ENCODE measurements at regions not wholly inside any gene's neighbourhood (a gene's known extent, or its start where the extent isn't known, plus 50 kb on each side); places are given as distances from the start of the nearest gene placed in this dataset.
A peak's percentile ranks its signal among the peaks of the same experiment; 100 is the strongest.

- Histone ChIP-seq H3K36me3 (ENCODE audit: control insufficient read depth, insufficient read depth, low read length) (peaks cover 3% of the 10 kb centered on the region), H3K4me3 (ENCODE audit: low read length) (peak overlapping the region; percentile 13), H3K27ac (ENCODE audit: low read depth, low read length) (no peak overlapping the region), H3K9ac (ENCODE audit: low read length) (no peak overlapping the region), H3K4me1 (ENCODE audit: control insufficient read depth, insufficient read depth, low read length) (peaks cover 3% of the 10 kb centered on the region), H3K27me3 (ENCODE audit: control insufficient read depth, insufficient read depth, low read length) (no peaks in the 10 kb centered on the region)
These were observed 319.8 kb downstream of the SEC14L1 start for GRCh38 chr17:77460514-77461046.

DNA sequence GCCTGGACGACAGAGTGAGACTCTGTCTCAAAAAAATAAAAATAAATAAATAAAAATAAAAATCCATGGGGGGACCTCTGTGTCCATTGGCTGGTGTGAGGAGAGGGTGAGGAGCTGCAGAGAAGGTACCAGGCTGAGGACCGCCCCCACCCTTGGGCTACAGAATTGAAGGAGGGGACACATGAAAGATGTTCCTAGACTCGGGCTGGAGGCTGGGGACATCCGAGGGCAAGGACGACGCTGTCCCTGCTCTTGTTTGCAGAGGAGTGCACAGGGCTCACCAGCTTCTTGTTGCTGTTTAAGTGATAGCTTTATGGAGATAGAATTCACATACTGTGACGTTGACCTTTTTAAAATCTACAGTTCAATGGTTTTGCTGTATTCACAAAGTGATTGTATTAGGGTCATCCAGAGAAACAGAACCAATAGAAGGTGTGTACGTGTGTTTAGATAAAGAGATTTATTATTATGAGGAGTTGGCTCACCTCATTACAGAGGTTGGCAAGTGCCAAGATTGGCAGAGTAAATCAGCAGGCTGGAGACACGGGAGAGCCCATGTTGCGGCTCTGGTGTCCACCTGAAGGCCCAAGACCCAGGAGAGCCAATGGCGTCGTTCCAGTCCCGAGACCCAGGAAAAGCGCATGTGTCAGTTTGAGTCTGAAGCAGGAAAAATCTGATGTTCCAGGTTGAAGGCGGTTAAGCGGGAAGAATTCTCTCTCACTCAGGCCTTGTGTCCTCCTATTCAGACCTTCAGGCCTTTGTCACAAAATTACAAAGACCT, 320.7 kb downstream of the SEC14L1 start:
- H3K4me1 ChIP-seq (ENCODE audit: control insufficient read depth, insufficient read depth, low read length): peaks cover 9% of the 10 kb centered on the region
- H3K9ac ChIP-seq (ENCODE audit: low read length): no peak overlapping the region
- no peaks in the 10 kb centered on the region for H3K36me3 ChIP-seq (ENCODE audit: control insufficient read depth, insufficient read depth, low read length)
- peak overlapping the region; percentile 20 for H3K4me3 ChIP-seq (ENCODE audit: low read length)
- no peaks in the 10 kb centered on the region for H3K27me3 ChIP-seq (ENCODE audit: control insufficient read depth, insufficient read depth, low read length)
- H3K27ac ChIP-seq (ENCODE audit: low read depth, low read length): no peak overlapping the region

- Histone ChIP-seq H3K4me3 (ENCODE audit: low read length) (no peak overlapping the region), H3K36me3 (ENCODE audit: control insufficient read depth, insufficient read depth, low read length) (no peaks in the 10 kb centered on the region), H3K4me1 (ENCODE audit: control insufficient read depth, insufficient read depth, low read length) (peaks cover 11% of the 10 kb centered on the region), H3K27ac (ENCODE audit: low read depth, low read length) (no peak overlapping the region), H3K27me3 (ENCODE audit: control insufficient read depth, insufficient read depth, low read length) (no peaks in the 10 kb centered on the region), H3K9ac (ENCODE audit: low read length) (no peak overlapping the region)
These were observed 321.3 kb downstream of the SEC14L1 start for GRCh38 chr17:77462090-77462489.

GRCh38 chr17:77462553-77463497, 322.1 kb downstream of the SEC14L1 start:
- H3K27ac ChIP-seq (ENCODE audit: low read depth, low read length): no peak overlapping the region
- no peaks in the 10 kb centered on the region for H3K36me3 ChIP-seq (ENCODE audit: control insufficient read depth, insufficient read depth, low read length)
- no peaks in the 10 kb centered on the region for H3K27me3 ChIP-seq (ENCODE audit: control insufficient read depth, insufficient read depth, low read length)
- no peak overlapping the region for H3K9ac ChIP-seq (ENCODE audit: low read length)
- H3K4me3 ChIP-seq (ENCODE audit: low read length): no peak overlapping the region
- H3K4me1 ChIP-seq (ENCODE audit: control insufficient read depth, insufficient read depth, low read length): peaks cover 11% of the 10 kb centered on the region

GRCh38 chr17:77464988-77465357, 324.2 kb downstream of the SEC14L1 start:
- Histone ChIP-seq H3K36me3 (ENCODE audit: control insufficient read depth, insufficient read depth, low read length) (no peaks in the 10 kb centered on the region), H3K4me3 (ENCODE audit: low read length) (no peak overlapping the region), H3K4me1 (ENCODE audit: control insufficient read depth, insufficient read depth, low read length) (peaks cover 11% of the 10 kb centered on the region), H3K9ac (ENCODE audit: low read length) (no peak overlapping the region), H3K27me3 (ENCODE audit: control insufficient read depth, insufficient read depth, low read length) (no peaks in the 10 kb centered on the region), H3K27ac (ENCODE audit: low read depth, low read length) (no peak overlapping the region)

- Histone ChIP-seq H3K36me3 (ENCODE audit: control insufficient read depth, insufficient read depth, low read length) (no peaks in the 10 kb centered on the region), H3K27ac (ENCODE audit: low read depth, low read length) (no peak overlapping the region), H3K4me3 (ENCODE audit: low read length) (no peak overlapping the region), H3K27me3 (ENCODE audit: control insufficient read depth, insufficient read depth, low read length) (no peaks in the 10 kb centered on the region), H3K9ac (ENCODE audit: low read length) (no peak overlapping the region), H3K4me1 (ENCODE audit: control insufficient read depth, insufficient read depth, low read length) (peaks cover 13% of the 10 kb centered on the region)
These were observed 324.7 kb downstream of the SEC14L1 start for GRCh38 chr17:77465358-77466041.

GRCh38 chr17:77466140-77466539, 325.4 kb downstream of the SEC14L1 start:
- no peaks in the 10 kb centered on the region for H3K27me3 ChIP-seq (ENCODE audit: control insufficient read depth, insufficient read depth, low read length)
- H3K9ac ChIP-seq (ENCODE audit: low read length): no peak overlapping the region
- H3K27ac ChIP-seq (ENCODE audit: low read depth, low read length): no peak overlapping the region
- no peak overlapping the region for H3K4me3 ChIP-seq (ENCODE audit: low read length)
- H3K4me1 ChIP-seq (ENCODE audit: control insufficient read depth, insufficient read depth, low read length): peaks cover 20% of the 10 kb centered on the region
- no peaks in the 10 kb centered on the region for H3K36me3 ChIP-seq (ENCODE audit: control insufficient read depth, insufficient read depth, low read length)

- Histone ChIP-seq H3K9ac (ENCODE audit: low read length) (no peak overlapping the region), H3K27ac (ENCODE audit: low read depth, low read length) (no peak overlapping the region), H3K27me3 (ENCODE audit: control insufficient read depth, insufficient read depth, low read length) (no peaks in the 10 kb centered on the region), H3K4me3 (ENCODE audit: low read length) (no peak overlapping the region), H3K36me3 (ENCODE audit: control insufficient read depth, insufficient read depth, low read length) (no peaks in the 10 kb centered on the region), H3K4me1 (ENCODE audit: control insufficient read depth, insufficient read depth, low read length) (peaks cover 23% of the 10 kb centered on the region)
These were observed 325.9 kb downstream of the SEC14L1 start for GRCh38 chr17:77466596-77467223.

DNA sequence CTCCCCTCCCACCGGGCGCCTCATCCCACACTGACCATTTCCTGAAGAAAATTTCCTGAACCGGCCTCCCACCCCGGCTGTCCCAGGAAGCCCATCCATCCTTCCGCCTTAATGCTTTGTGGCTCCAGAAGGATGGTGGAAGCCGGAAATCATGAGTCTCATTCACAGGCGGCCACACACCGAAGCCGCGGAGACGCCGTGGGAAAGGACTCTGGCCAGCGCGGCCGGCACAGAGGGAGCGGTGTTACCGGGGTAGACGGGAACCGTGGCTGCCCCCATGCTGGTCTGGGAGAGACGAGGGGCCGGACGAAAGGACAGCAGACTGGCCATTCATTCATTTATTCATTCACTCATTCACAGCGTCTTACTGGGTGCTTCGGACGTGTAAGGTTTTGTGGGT, 326.8 kb downstream of the SEC14L1 start:
- Histone ChIP-seq H3K9ac (ENCODE audit: low read length) (no peak overlapping the region), H3K27me3 (ENCODE audit: control insufficient read depth, insufficient read depth, low read length) (no peaks in the 10 kb centered on the region), H3K4me3 (ENCODE audit: low read length) (no peak overlapping the region), H3K4me1 (ENCODE audit: control insufficient read depth, insufficient read depth, low read length) (peaks cover 31% of the 10 kb centered on the region), H3K27ac (ENCODE audit: low read depth, low read length) (no peak overlapping the region), H3K36me3 (ENCODE audit: control insufficient read depth, insufficient read depth, low read length) (no peaks in the 10 kb centered on the region)

GRCh38 chr17:77468897-77469296, 328.1 kb downstream of the SEC14L1 start:
- no peaks in the 10 kb centered on the region for H3K36me3 ChIP-seq (ENCODE audit: control insufficient read depth, insufficient read depth, low read length)
- no peaks in the 10 kb centered on the region for H3K27me3 ChIP-seq (ENCODE audit: control insufficient read depth, insufficient read depth, low read length)
- peaks cover 39% of the 10 kb centered on the region for H3K4me1 ChIP-seq (ENCODE audit: control insufficient read depth, insufficient read depth, low read length)
- H3K9ac ChIP-seq (ENCODE audit: low read length): no peak overlapping the region
- no peak overlapping the region for H3K27ac ChIP-seq (ENCODE audit: low read depth, low read length)
- H3K4me3 ChIP-seq (ENCODE audit: low read length): no peak overlapping the region

GRCh38 chr17:77470330-77470786, 329.6 kb downstream of the SEC14L1 start:
- Histone ChIP-seq H3K27me3 (ENCODE audit: control insufficient read depth, insufficient read depth, low read length) (no peaks in the 10 kb centered on the region), H3K9ac (ENCODE audit: low read length) (no peak overlapping the region), H3K4me1 (ENCODE audit: control insufficient read depth, insufficient read depth, low read length) (peaks cover 52% of the 10 kb centered on the region), H3K36me3 (ENCODE audit: control insufficient read depth, insufficient read depth, low read length) (no peaks in the 10 kb centered on the region), H3K27ac (ENCODE audit: low read depth, low read length) (no peak overlapping the region), H3K4me3 (ENCODE audit: low read length) (no peak overlapping the region)
